Prostate gland (tissue), 2 donors: ENCODE measurements at regions not wholly inside any gene's neighbourhood (a gene's known extent, or its start where the extent isn't known, plus 50 kb on each side); places are given as distances from the start of the nearest gene placed in this dataset.
A peak's percentile ranks its signal among the peaks of the same experiment; 100 is the strongest.

Source experiments
- DNase-seq: peaks from one replicate; pipeline ENCODE4 v3.0.0-alpha.2; 2019; ENCODE audit warnings: low spot score
- H3K27ac ChIP-seq, 2 donors: fragments of 200-600 bp; sonication (generic); 2 replicates each; pipeline ENCODE4 v1.5.1; 2017 to 2019
- H3K27me3 ChIP-seq: fragments of 200-600 bp; sonication (generic); replicated peaks from 2 replicates; pipeline ENCODE4 v1.5.1; 2019; ENCODE audit not compliant: insufficient read depth
- H3K36me3 ChIP-seq, 2 donors: fragments of 200-600 bp; sonication (generic); 1 replicate in 1 of 2; 2 replicates in 1 of 2; pipeline versions ENCODE4 v1.5.1 to v1.8.1; 2017 to 2019
- H3K4me1 ChIP-seq: fragments of 200-600 bp; sonication (generic); replicated peaks from 2 replicates; pipeline ENCODE4 v1.5.1; 2019
- H3K4me3 ChIP-seq, 2 donors: fragments of 200-600 bp; sonication (generic); 2 replicates each; pipeline ENCODE4 v1.5.1; 2017 to 2019
- H3K9me3 ChIP-seq: fragments of 200-600 bp; sonication (generic); 2 replicates; pipeline ENCODE4 v1.5.1; 2017
- POLR2A ChIP-seq: fragments of 450-650 bp; IDR thresholded peaks from one replicate; pipeline ENCODE4 v1.6.1; 2016; ENCODE audit warnings: antibody characterized with exemption, mild to moderate bottlenecking
- POLR2AphosphoS5 ChIP-seq: sonication (generic); formaldehyde crosslinking; IDR thresholded peaks from one replicate; pipeline ENCODE4 v1.6.1; 2017; ENCODE audit warnings: antibody characterized with exemption
- WGBS: methylation state at CpG from one replicate; pipeline ENCODE4 v1.1.5; 2018; 5-methylcytosine and 5-hydroxymethylcytosine counted together
- intact Hi-C: fragments of 100-400 bp; cut with DNase I; formaldehyde crosslinking; loops from one replicate; pipeline ENCODE4 v1.14.2; 2022
- TF ChIP-seq, protein P1 (sequence below), 4 experiments: fragments of 200-600 bp in 2 of 4; fragments of 450-650 bp in 2 of 4; sonication (generic) in 2 of 4; IDR thresholded peaks; 1 replicate in 3 of 4; 2 replicates in 1 of 4; pipeline ENCODE4 v1.5.1; 2016 to 2019; ENCODE audit warnings: antibody characterized with exemption in 4 of 4, mild to moderate bottlenecking in 2 of 4, moderate library complexity in 2 of 4

DNA sequence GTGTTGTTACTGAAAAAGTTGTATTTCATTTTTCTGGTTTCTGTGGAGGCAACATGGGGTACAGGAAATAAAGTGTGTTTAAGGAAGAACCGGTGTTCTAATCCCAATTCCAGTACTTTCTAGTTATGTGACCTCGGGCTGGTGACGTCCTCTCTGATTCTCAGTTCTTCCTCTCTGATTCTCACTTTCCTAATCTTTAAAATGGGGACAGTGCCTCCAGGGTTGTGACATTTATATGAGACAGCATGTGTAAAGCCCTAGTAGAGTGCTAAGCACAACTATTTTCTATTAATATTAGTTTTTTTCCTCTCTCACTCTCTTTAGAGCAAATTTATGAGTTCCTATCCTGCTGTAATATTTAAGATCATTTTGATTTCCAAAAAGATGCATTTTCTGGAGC is 50.9 kb upstream of the PTPDC1 start:
- no peaks in the 10 kb centered on the region for H3K27me3 ChIP-seq
- WGBS = 91% methylated on average over 3 of the region's 3 CpGs
- no peak for DNase-seq
- H3K27ac ChIP-seq = no peak overlapping the region
- H3K4me3 ChIP-seq = no peak overlapping the region
- intact Hi-C loops = no loop called here
- TF ChIP-seq POLR2AphosphoS5 (no peak), POLR2A (no peak)
- TF ChIP-seq, protein P1, sequence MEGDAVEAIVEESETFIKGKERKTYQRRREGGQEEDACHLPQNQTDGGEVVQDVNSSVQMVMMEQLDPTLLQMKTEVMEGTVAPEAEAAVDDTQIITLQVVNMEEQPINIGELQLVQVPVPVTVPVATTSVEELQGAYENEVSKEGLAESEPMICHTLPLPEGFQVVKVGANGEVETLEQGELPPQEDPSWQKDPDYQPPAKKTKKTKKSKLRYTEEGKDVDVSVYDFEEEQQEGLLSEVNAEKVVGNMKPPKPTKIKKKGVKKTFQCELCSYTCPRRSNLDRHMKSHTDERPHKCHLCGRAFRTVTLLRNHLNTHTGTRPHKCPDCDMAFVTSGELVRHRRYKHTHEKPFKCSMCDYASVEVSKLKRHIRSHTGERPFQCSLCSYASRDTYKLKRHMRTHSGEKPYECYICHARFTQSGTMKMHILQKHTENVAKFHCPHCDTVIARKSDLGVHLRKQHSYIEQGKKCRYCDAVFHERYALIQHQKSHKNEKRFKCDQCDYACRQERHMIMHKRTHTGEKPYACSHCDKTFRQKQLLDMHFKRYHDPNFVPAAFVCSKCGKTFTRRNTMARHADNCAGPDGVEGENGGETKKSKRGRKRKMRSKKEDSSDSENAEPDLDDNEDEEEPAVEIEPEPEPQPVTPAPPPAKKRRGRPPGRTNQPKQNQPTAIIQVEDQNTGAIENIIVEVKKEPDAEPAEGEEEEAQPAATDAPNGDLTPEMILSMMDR (IDR thresholded peaks at IDR 0.05) = no peak
- H3K36me3 ChIP-seq = no peaks in the 10 kb centered on the region
- H3K9me3 ChIP-seq = no peaks in the 10 kb centered on the region
- no peaks in the 10 kb centered on the region for H3K4me1 ChIP-seq

DNA sequence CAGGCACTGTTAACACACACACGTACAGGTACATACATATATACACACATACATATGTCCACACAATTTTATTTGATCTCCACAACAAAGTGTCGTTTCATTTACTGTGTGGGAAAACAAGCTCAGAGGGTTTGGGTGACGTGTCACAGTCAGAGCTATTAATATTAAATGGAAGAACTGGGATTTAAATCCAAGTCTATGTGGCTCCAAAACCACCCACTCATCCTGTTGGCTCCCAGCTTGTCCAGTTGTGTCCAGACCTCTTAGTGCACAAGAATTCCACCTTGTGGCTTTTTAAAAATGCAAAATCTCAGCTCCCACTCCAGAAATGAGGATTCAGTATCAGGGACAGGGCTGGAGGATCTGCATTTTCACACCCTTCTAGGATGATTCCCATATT is 52.3 kb upstream of the PTPDC1 start:
- 68% methylated on average over 3 of the region's 3 CpGs for WGBS
- TF ChIP-seq, protein P1 (IDR thresholded peaks at IDR 0.05) = no peak
- TF ChIP-seq POLR2A (no peak), POLR2AphosphoS5 (no peak)
- no peaks in the 10 kb centered on the region for H3K27me3 ChIP-seq
- H3K9me3 ChIP-seq = no peaks in the 10 kb centered on the region
- H3K4me3 ChIP-seq = no peak overlapping the region
- H3K27ac ChIP-seq = no peak overlapping the region
- intact Hi-C loops = no loop called here
- H3K4me1 ChIP-seq = no peaks in the 10 kb centered on the region
- no peak for DNase-seq
- H3K36me3 ChIP-seq = no peaks in the 10 kb centered on the region

DNA sequence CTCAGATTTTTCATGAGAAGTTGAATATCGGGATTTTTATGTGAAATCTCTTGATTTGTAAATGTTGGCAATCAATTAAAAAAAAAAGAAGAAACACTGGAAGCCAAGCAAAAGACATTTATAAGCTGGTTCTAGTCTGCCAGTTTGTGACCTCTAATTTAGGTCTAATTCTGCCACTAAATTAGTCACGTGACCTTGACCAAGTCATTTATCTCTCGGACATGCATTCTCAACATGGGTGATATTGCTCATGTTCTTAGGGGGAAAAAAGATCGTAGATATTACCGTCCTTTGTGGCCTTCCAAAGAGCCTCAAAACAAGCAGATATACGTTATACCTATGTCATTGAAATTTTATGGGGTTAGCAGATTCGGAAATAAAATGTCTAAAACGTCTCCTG is 52.9 kb upstream of the PTPDC1 start:
- H3K27ac ChIP-seq = peak overlapping the region in 1 of 2 donors; percentile 81
- intact Hi-C loops = no loop called here

DNA sequence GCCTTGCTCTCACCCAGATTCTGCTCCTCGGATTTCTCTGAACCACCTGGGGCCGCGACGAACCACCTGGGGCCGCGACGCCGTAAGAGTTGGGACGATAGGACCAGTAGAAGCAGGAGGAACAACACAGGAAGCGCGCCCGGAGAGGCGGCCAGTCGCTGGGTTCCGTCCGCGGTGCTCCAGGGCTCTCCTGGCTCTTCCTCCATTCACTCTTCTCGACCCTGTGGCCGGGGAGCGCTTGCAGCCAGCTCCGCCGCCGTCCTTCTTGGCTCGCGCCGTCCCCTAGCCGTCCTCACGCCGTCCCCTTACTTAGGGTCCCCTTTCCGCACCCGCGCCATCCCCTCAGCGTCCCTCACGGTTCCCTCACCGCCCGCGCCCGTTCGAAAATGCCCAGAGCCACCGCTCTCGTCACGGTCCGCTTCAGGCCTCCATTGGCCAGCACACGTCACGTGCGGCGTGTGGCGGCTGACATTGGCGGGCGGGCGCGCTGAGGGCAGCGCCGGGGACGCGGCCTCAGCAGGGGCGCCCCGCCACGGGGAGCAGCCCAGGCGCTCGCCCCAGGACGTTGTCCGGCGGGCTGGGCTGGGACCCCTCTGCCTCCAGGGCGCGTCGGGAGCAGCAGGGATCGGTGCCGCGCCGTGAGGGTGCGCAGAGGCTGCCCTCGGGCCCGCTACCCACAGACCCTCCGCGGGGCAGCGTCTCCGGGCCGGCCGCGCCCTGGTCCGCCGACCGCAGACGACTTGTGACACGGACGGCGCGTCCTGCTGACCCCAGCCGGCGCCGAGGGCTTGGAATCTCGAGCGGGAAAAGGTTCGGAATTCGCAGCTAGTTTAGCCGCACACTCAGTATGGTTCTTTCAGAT is 53.7 kb upstream of the PTPDC1 start:
- Histone ChIP-seq H3K4me3 (peak overlapping the region; percentile 88 to 90), H3K27ac (peak overlapping the region; percentile 79 to 81), H3K36me3 (no peaks in the 10 kb centered on the region), H3K4me1 (no peaks in the 10 kb centered on the region), H3K9me3 (no peaks in the 10 kb centered on the region), H3K27me3 (no peaks in the 10 kb centered on the region)
- intact Hi-C loops = no loop called here
- 2% methylated on average over 68 of the region's 97 CpGs for WGBS
- TF ChIP-seq, protein P1 (IDR thresholded peaks at IDR 0.05) = peak in 1 of 4 experiments; percentile 6
- TF ChIP-seq POLR2A (peak; percentile 81), POLR2AphosphoS5 (peak; percentile 87)
- DNase-seq = peak; percentile 86

More for the DNA sequence above, 52.9 kb upstream of the PTPDC1 start:
- H3K36me3 ChIP-seq = no peaks in the 10 kb centered on the region
- WGBS = 52% methylated on average over 8 of the region's 8 CpGs
- no peaks in the 10 kb centered on the region for H3K4me1 ChIP-seq
- H3K27me3 ChIP-seq = no peaks in the 10 kb centered on the region
- TF ChIP-seq POLR2A (no peak), POLR2AphosphoS5 (no peak)
- TF ChIP-seq, protein P1 (IDR thresholded peaks at IDR 0.05) = no peak
- no peak for DNase-seq
- H3K4me3 ChIP-seq = peak overlapping the region; percentile 88 to 90
- no peaks in the 10 kb centered on the region for H3K9me3 ChIP-seq

DNA sequence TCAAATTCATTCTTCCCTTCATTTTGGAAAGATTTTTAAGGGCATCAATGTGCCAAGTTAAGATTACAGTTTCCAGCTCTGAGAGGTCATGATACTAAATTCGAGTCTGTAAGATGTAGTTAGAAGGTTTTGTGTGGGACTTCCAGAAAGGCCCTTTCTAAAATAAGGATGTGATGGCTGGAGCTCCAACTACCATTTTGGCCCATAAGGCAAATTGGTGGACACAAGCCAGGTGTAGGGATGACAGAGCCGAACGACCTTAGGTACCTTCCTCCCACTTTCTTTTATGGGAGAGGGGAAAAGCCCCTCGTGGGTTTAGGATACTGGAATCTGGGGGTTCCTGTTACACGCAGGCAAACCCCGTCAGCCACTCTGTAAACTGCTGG is 54.3 kb upstream of the PTPDC1 start:
- Histone ChIP-seq H3K27me3 (no peaks in the 10 kb centered on the region), H3K27ac (peak overlapping the region; percentile 79 to 81), H3K4me1 (no peaks in the 10 kb centered on the region), H3K9me3 (no peaks in the 10 kb centered on the region), H3K4me3 (peak overlapping the region; percentile 88 to 90), H3K36me3 (no peaks in the 10 kb centered on the region)
- TF ChIP-seq POLR2AphosphoS5 (no peak), POLR2A (no peak)
- TF ChIP-seq, protein P1 (IDR thresholded peaks at IDR 0.05) = no peak
- 19% methylated on average over 6 of the region's 6 CpGs for WGBS
- DNase-seq = no peak
- intact Hi-C loops = no loop called here
